Activated T-helper 17 cell treated with anti-CD3 and anti-CD28 coated beads, Interleukin-2, amount 50 U/mL, for 72 hours (primary cell): ENCODE measurements at regions not wholly inside any gene's neighbourhood (a gene's known extent, or its start where the extent isn't known, plus 50 kb on each side); places are given as distances from the start of the nearest gene placed in this dataset.

Experiments
- ATAC-seq: fragments of 150-1000 bp; cut with Tn5 transposase; replicated peaks from 2 replicates; pipeline ENCODE4 v1.10.0; 2021; ENCODE audit warnings: mild to moderate bottlenecking, moderate library complexity
- H3K27ac Mint-ChIP-seq: one replicate; pipeline ENCODE4 v1.8.0; 2022; ENCODE audit warnings: mixed read lengths
- H3K27me3 Mint-ChIP-seq: one replicate; pipeline ENCODE4 v1.8.0; 2022; ENCODE audit warnings: mixed read lengths
- H3K36me3 Mint-ChIP-seq: one replicate; pipeline ENCODE4 v1.8.0; 2022; ENCODE audit warnings: low read depth, mild to moderate bottlenecking, mixed read lengths
- H3K4me1 Mint-ChIP-seq: one replicate; pipeline ENCODE4 v1.8.0; 2022; ENCODE audit warnings: mixed read lengths
- H3K4me3 Mint-ChIP-seq: one replicate; pipeline ENCODE4 v1.8.0; 2022; ENCODE audit warnings: mild to moderate bottlenecking, mixed read lengths
- H3K9me3 Mint-ChIP-seq: one replicate; pipeline ENCODE4 v1.8.0; 2022; ENCODE audit warnings: mixed read lengths

DNA sequence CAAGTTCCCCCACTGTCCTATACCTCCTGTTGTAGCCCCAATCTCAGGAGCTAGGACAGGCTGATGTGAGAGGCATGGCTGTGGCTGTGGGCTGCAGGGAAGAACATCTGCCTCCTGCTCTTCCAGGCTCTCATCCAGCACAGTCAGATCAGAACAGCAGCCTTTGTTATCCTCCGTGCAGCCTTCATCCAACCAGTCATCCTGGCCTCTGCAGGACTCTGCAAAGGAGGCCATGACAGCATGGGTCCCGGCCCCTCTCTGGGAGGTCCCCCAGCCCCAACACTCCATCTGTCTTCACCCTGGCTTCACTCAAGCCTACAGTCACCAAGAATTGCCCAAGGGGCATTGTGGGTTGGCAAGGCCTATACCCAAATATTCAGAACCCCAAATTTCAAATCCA lies 223.2 kb upstream of the COPS8 start:
- Mint-ChIP-seq H3K4me3 (no peak overlapping the region), H3K9me3 (no peaks in the 10 kb centered on the region), H3K4me1 (no peaks in the 10 kb centered on the region), H3K36me3 (no peaks in the 10 kb centered on the region), H3K27ac (no peak overlapping the region), H3K27me3 (peaks cover 12% of the 10 kb centered on the region)
- no peak for ATAC-seq

DNA sequence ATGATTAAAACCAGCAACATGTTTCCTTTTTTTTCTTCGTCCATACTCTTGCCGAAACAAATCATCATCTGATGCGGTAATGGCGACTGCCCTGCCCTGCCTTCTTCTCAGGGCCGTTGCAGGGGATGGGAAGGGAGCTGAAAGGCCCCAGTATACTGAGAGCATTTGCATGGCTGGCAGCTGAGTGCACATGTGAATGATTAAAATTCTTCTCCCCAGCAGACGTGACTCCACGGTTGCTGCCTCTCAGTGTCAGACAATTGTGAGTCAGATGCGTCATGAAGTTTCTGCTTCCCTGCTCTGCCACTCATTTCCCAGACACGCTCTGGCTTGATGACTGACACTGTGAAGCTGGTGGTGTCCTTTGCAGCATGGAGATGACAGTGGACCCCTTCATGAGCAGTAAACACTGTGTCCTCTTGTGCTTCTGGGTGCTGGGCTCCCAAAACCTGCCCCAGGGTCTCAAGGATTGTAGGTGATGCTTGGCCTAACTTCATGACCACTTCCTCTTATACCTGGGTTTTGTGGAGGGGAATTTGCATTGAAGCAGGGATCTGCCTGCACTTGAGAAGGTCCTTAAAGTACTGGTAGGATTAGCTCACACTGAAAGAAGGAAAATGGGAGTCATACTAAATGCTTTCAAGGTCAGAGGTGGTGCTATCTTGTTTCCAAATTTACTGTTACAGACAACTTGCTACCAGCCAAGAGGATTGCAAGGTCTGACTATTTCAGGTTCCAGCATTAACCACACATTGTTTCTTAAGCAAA lies 222.5 kb upstream of the COPS8 start:
- Mint-ChIP-seq H3K9me3 (no peaks in the 10 kb centered on the region), H3K4me1 (no peaks in the 10 kb centered on the region), H3K27ac (no peak overlapping the region), H3K27me3 (peaks cover 12% of the 10 kb centered on the region), H3K36me3 (no peaks in the 10 kb centered on the region), H3K4me3 (no peak overlapping the region)
- ATAC-seq = no peak

DNA sequence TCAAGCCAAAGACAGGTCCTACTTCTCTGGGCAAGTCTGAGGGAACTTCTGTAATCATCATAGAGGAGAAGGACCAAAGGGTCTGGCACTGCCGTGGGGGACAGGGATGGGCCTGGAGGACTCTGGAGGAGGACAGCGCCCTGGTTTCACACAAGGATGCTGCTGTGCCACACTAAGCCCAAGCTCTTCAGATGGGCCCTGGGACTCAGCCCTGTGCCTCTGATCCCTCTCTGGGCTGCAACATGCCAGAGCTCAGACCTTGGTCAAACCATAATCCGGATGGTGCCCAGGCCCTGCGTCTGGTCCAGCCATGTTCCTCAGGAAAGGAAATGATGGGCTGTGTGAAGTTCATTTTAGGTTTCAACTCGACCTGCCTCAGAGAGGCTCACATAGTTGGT lies 222.0 kb upstream of the COPS8 start:
- Mint-ChIP-seq H3K4me1 (no peaks in the 10 kb centered on the region), H3K36me3 (no peaks in the 10 kb centered on the region), H3K27ac (no peak overlapping the region), H3K9me3 (no peaks in the 10 kb centered on the region), H3K4me3 (no peak overlapping the region), H3K27me3 (peaks cover 12% of the 10 kb centered on the region)
- no peak for ATAC-seq

GRCh38 chr2:236865052-236865451 lies 220.6 kb upstream of the COPS8 start:
- H3K4me3 Mint-ChIP-seq = no peak overlapping the region
- H3K27ac Mint-ChIP-seq = no peak overlapping the region
- no peak for ATAC-seq

DNA sequence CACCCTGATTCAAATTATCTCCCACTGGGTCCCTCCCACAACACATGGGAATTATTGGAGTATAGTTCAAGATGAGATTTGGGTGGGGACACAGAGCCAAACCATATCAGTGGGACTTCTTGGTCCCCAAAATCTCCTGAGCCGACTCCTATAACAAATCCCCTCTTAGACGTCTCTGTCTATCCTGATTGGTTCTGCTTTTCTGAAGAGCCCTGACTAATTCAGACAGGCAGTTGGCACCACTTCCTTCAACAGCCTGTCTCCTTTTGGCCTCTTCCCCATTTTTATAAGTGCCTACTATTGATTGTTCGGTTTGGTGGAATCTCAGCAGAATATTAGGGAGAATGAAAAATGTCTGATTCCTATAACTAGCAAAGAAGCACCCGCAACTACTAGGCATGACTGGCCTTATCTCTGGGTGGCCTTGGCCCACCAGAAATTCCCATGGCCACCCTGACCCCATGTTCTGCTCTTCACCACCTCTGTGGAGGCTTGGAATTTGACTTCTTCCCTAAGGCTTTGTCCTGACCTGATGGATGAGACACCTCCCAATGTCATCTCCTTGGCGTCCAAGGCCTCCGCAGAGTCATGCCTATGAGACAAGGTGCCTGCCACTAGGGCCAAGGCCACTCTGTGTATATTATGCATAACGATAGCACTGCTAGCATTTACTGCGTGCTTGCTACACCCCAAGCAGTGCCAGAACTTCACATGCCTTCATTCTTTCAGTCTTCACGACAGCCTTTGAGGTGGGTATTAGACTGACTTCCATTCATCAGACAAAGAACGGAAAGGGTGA lies 218.9 kb upstream of the COPS8 start:
- no peak overlapping the region for H3K27ac Mint-ChIP-seq
- no peaks in the 10 kb centered on the region for H3K9me3 Mint-ChIP-seq
- H3K4me3 Mint-ChIP-seq = no peak overlapping the region
- H3K36me3 Mint-ChIP-seq = no peaks in the 10 kb centered on the region
- H3K4me1 Mint-ChIP-seq = peaks cover 7% of the 10 kb centered on the region
- ATAC-seq = no peak
- H3K27me3 Mint-ChIP-seq = peaks cover 12% of the 10 kb centered on the region

More at GRCh38 chr2:236865052-236865451, 220.6 kb upstream of the COPS8 start:
- Mint-ChIP-seq H3K9me3 (no peaks in the 10 kb centered on the region), H3K36me3 (no peaks in the 10 kb centered on the region), H3K4me1 (no peaks in the 10 kb centered on the region), H3K27me3 (peaks cover 12% of the 10 kb centered on the region)

DNA sequence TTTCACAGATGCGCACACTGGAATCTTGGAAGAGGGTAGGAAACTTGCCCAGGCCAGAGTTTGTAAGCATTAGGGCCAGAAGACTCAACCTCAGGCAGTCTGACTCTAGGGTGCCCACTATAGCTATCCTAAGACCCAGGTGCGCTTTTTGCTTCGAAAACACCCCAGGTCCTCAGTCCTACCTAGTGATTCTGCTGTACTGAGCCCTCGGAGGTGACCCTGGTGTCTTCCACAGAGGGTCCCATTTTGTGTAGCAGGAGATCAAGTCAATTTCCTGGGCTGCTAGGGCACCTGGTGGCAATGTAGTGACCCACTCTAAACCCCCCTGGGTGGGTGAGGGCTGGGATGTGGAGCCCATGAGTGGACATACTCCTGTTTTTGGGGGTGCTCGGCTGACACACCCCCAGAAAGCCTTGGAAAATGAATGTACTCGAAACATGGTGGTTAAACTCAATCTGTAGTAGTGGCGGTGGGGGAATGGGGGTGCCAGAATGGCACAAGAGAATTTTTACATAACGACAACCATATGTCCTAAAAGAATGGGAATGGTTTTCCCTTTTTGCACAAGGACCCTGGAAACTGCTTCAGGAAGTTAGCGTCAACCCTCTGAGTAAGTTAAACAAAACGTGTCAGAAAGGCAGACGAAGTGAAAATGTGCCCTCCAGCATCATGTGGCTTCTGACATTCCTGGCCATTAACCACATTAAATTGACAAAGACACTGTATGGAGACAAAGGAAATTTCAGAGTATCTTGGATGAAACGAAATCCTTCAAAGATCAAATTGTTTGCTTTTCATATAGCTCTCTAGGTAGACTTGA lies 218.0 kb upstream of the COPS8 start:
- no peaks in the 10 kb centered on the region for H3K9me3 Mint-ChIP-seq
- ATAC-seq = no peak

DNA sequence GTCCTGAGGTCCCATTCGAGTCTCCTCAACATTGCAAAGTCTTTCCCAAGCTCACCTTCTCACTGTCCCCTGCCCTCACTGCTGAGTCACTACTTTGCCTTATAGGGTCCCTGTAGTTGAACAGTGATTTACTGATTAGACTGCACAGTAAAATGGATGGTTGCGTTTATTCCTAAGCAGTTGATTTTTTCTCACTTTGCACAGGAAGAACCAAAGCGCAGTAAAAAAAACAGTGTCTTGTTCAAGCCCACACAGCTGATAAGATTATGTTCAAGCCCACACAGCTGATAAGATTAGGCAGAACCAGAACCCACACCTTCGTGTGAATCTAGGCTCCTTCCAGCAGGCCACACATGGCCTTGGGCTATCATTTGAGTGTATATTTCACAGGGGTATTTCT lies 215.3 kb upstream of the COPS8 start:
- Mint-ChIP-seq H3K4me1 (peaks cover 7% of the 10 kb centered on the region), H3K36me3 (no peaks in the 10 kb centered on the region), H3K27ac (no peak overlapping the region), H3K9me3 (no peaks in the 10 kb centered on the region), H3K4me3 (no peak overlapping the region), H3K27me3 (peaks cover under 1% of the 10 kb centered on the region)
- ATAC-seq = no peak

More for the DNA sequence above, 218.0 kb upstream of the COPS8 start:
- Mint-ChIP-seq H3K36me3 (no peaks in the 10 kb centered on the region), H3K27me3 (peaks cover 7% of the 10 kb centered on the region), H3K4me1 (peaks cover 7% of the 10 kb centered on the region), H3K27ac (no peak overlapping the region), H3K4me3 (no peak overlapping the region)

GRCh38 chr2:236871500-236872001 lies 214.1 kb upstream of the COPS8 start:
- Mint-ChIP-seq H3K36me3 (no peaks in the 10 kb centered on the region), H3K27ac (peak overlapping the region; percentile 15), H3K9me3 (no peaks in the 10 kb centered on the region), H3K27me3 (no peaks in the 10 kb centered on the region), H3K4me3 (no peak overlapping the region), H3K4me1 (peaks cover 7% of the 10 kb centered on the region)
- ATAC-seq = peak; percentile 66

- no peak for ATAC-seq
- H3K9me3 Mint-ChIP-seq = no peaks in the 10 kb centered on the region
- peaks cover 7% of the 10 kb centered on the region for H3K4me1 Mint-ChIP-seq
- no peaks in the 10 kb centered on the region for H3K27me3 Mint-ChIP-seq
- no peak overlapping the region for H3K27ac Mint-ChIP-seq
- H3K4me3 Mint-ChIP-seq = no peak overlapping the region
- H3K36me3 Mint-ChIP-seq = no peaks in the 10 kb centered on the region
Measured at GRCh38 chr2:236872015-236872414, 213.7 kb upstream of the COPS8 start.

- Mint-ChIP-seq H3K4me3 (no peak overlapping the region), H3K27me3 (no peaks in the 10 kb centered on the region), H3K9me3 (no peaks in the 10 kb centered on the region), H3K36me3 (no peaks in the 10 kb centered on the region), H3K27ac (no peak overlapping the region), H3K4me1 (peaks cover 7% of the 10 kb centered on the region)
- no peak for ATAC-seq
Measured at GRCh38 chr2:236872981-236873380, 212.7 kb upstream of the COPS8 start.

- Mint-ChIP-seq H3K4me3 (no peak overlapping the region), H3K4me1 (peaks cover 7% of the 10 kb centered on the region), H3K27me3 (no peaks in the 10 kb centered on the region), H3K9me3 (no peaks in the 10 kb centered on the region), H3K27ac (no peak overlapping the region), H3K36me3 (no peaks in the 10 kb centered on the region)
- no peak for ATAC-seq
Measured at GRCh38 chr2:236873636-236874035, 212.1 kb upstream of the COPS8 start.

GRCh38 chr2:236874866-236875481 lies 210.7 kb upstream of the COPS8 start:
- no peaks in the 10 kb centered on the region for H3K36me3 Mint-ChIP-seq
- no peak overlapping the region for H3K4me3 Mint-ChIP-seq
- H3K4me1 Mint-ChIP-seq = peaks cover 7% of the 10 kb centered on the region
- H3K9me3 Mint-ChIP-seq = no peaks in the 10 kb centered on the region
- no peak for ATAC-seq
- H3K27me3 Mint-ChIP-seq = no peaks in the 10 kb centered on the region
- no peak overlapping the region for H3K27ac Mint-ChIP-seq

- Mint-ChIP-seq H3K36me3 (no peaks in the 10 kb centered on the region), H3K4me3 (no peak overlapping the region), H3K4me1 (peaks cover 7% of the 10 kb centered on the region), H3K9me3 (no peaks in the 10 kb centered on the region), H3K27ac (no peak overlapping the region), H3K27me3 (peaks cover under 1% of the 10 kb centered on the region)
- no peak for ATAC-seq
Measured at GRCh38 chr2:236875906-236876505, 209.7 kb upstream of the COPS8 start.

DNA sequence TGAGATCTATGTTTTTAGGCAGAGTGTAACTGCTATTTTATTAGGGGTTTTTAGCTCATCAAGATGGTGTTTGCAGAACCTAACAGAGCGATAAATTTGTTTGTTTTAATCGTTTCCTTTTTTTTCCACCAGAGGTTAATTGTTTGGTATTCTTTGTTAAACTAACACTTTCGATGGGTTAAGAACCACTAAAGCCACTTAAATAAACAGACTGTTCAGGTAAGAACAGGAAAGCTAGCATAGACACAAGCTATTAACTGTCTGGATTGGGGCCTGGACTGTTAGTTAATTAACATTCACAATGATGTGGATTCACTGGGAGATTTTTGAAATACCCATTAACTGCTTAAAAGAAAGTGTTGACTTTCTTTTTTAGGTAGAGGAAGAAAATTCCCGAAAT lies 209.0 kb upstream of the COPS8 start:
- Mint-ChIP-seq H3K36me3 (no peaks in the 10 kb centered on the region), H3K4me1 (peaks cover 1% of the 10 kb centered on the region), H3K27ac (no peak overlapping the region), H3K9me3 (no peaks in the 10 kb centered on the region), H3K27me3 (peaks cover 3% of the 10 kb centered on the region), H3K4me3 (no peak overlapping the region)
- no peak for ATAC-seq
